ENCODE measurements at regions not wholly inside any gene's neighbourhood (a gene's known extent, or its start where the extent isn't known, plus 50 kb on each side); places are given as distances from the start of the nearest gene placed in this dataset.

DNA sequence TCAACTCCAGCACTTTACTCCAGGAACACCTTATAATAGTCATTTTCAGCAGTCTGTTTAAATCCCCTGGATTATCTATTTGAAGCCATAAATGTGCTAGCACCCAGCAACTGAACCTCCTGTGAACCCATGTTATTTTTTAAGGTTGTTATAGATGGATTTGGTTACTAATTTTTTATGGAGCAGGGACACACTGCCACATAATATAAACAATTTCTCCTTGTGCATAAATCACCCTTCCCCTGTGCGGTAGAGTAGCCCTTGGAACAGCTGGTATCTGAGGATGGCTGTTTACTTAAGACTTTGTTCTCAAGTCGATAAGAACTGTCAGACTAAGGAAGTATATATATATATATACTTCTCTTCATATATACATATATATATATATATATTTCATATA, 367.4 kb downstream of the EPHA4 start:
- TF ChIP-seq CTCF (IDR thresholded peaks at IDR 0.05) = no peak
- TF ChIP-seq POLR2A (IDR thresholded peaks at IDR 0.05) = no peak
